ENCODE measurements at regions not wholly inside any gene's neighbourhood (a gene's known extent, or its start where the extent isn't known, plus 50 kb on each side); places are given as distances from the start of the nearest gene placed in this dataset.

GRCh38 chr6:99132026-99132635, 184.4 kb upstream of the FBXL4 start (continued):
- TF ChIP-seq ZHX2 (IDR thresholded peaks at IDR 0.05; ENCODE audit: low read depth), result no peak
- no peak for TF ChIP-seq ZHX2 (CRISPR knock-in tag; IDR thresholded peaks at IDR 0.05; ENCODE audit: borderline replicate concordance)
- no peak for TF ChIP-seq ZNF576 (CRISPR knock-in tag; IDR thresholded peaks at IDR 0.05)
- TF ChIP-seq ZNF530 (CRISPR knock-in tag; IDR thresholded peaks at IDR 0.05; ENCODE audit: low read depth), result no peak
- no peak for TF ChIP-seq ZNF431 (CRISPR knock-in tag; IDR thresholded peaks at IDR 0.05; ENCODE audit: borderline replicate concordance, low read depth)
- TF ChIP-seq ZNF800 (CRISPR knock-in tag; IDR thresholded peaks at IDR 0.05), result no peak
- TF ChIP-seq SIN3A (IDR thresholded peaks at IDR 0.05; ENCODE audit: borderline replicate concordance, low read depth, low read length), result no peak
- no peak for TF ChIP-seq HNF1A (IDR thresholded peaks at IDR 0.05; ENCODE audit: low read depth)
- TF ChIP-seq HNF1A (CRISPR knock-in tag; IDR thresholded peaks at IDR 0.05; ENCODE audit: borderline replicate concordance), result no peak
